ENCODE measurements at regions not wholly inside any gene's neighbourhood (a gene's known extent, or its start where the extent isn't known, plus 50 kb on each side); places are given as distances from the start of the nearest gene placed in this dataset.

DNA sequence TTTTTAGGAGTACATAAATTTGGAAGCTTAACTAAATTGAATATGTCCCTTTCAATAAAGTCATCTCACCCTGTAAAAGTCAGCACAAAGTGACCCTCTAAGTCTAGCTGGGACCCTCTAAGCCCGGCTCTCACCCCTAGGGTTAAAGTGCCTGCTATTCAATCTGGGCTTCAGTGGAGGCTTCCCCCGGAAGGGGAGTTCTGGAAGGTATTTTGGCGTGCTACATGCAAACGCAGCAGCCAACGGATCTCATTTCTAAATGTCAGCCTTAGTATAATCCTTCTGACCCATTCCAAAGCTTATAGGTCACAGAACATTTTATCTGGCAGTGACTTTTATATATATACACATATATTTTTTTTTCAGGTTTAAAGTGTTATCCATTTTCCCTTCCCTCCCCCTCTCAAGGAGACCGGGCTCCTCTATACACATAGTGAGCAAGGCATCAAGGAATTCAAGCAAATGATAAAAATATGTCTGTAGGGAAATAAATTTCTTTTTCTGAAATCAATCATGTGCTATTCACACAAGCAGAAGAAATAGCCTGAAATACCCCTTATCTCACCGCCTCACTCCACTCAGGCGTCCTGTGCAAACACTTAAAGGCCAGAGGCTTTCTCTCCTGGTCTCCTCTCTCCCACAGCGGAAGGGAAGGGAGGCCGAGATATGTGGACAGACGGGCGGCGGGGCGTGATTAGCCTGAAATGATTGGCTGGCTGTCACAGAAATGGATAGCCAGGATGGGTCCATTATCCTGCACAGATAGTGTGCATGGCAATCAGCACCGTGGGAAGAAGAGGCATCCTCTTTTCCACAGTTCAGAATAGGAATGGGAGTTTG, 301.7 kb downstream of the GALC start:
- TF ChIP-seq, protein P1, sequence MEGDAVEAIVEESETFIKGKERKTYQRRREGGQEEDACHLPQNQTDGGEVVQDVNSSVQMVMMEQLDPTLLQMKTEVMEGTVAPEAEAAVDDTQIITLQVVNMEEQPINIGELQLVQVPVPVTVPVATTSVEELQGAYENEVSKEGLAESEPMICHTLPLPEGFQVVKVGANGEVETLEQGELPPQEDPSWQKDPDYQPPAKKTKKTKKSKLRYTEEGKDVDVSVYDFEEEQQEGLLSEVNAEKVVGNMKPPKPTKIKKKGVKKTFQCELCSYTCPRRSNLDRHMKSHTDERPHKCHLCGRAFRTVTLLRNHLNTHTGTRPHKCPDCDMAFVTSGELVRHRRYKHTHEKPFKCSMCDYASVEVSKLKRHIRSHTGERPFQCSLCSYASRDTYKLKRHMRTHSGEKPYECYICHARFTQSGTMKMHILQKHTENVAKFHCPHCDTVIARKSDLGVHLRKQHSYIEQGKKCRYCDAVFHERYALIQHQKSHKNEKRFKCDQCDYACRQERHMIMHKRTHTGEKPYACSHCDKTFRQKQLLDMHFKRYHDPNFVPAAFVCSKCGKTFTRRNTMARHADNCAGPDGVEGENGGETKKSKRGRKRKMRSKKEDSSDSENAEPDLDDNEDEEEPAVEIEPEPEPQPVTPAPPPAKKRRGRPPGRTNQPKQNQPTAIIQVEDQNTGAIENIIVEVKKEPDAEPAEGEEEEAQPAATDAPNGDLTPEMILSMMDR (IDR thresholded peaks at IDR 0.05; ENCODE audit: poor library complexity) = no peak
- TF ChIP-seq EZH2phosphoT487 (IDR thresholded peaks at IDR 0.05; ENCODE audit: low read depth, severe bottlenecking, unreplicated experiment) = no peak
- H3K27me3 ChIP-seq = no peaks in the 10 kb centered on the region

DNA sequence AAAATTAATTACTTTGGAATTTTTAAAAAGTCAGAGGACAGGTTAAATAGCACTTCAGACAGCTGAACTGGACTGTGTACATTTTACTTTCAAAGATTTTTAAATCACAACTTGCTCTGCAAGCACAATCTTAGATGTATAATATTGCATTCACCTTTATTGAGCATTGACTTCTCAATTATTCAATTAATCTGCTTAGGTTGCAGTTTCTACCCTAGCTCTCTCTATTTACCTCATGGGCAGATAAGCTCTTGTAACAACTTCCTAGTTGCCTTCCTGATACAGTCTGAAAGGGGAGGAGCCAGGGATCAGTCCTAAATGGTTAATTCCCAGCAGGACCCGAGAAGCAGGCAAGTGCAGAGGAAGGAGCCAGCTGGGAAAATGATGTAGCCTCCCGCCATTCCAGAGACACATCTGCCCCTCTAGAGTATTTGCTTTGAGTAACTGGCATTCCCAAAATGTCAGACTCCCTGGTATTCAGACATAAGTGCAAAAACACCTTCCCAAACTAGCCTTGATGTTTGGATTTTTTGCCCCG, 302.8 kb downstream of the GALC start:
- Histone ChIP-seq H3K79me2 (no peaks in the 10 kb centered on the region), H3K9me3 (ENCODE audit: low read depth) (no peaks in the 10 kb centered on the region), H3K9me2 (replicated peaks; ENCODE audit: insufficient read depth) (no peaks in the 10 kb centered on the region), H3K36me3 (replicated peaks; ENCODE audit: insufficient read depth, low read depth) (no peaks in the 10 kb centered on the region), H3K4me1 (ENCODE audit: insufficient read depth) (peaks cover 14% of the 10 kb centered on the region), H4K20me1 (ENCODE audit: insufficient read depth, poor library complexity, severe bottlenecking) (no peaks in the 10 kb centered on the region), H3K4me2 (peak overlapping the region; percentile 67), H3K27ac (no peak overlapping the region), H3K4me3 (no peak overlapping the region), H2AFZ (peak overlapping the region; percentile 53), H3K27me3 (no peaks in the 10 kb centered on the region)
- 21% methylated on average over 3 of the region's 3 CpGs for WGBS (ENCODE audit: low lambda C conversion rate, missing lambda C conversion rate)
- DNase-seq (ENCODE audit: low spot score) = peak; percentile 54
- TF ChIP-seq, protein P1 (IDR thresholded peaks at IDR 0.05; ENCODE audit: poor library complexity) = no peak
- TF ChIP-seq EZH2 (IDR thresholded peaks at IDR 0.05; ENCODE audit: borderline replicate concordance) = no peak
- TF ChIP-seq EZH2phosphoT487 (IDR thresholded peaks at IDR 0.05; ENCODE audit: low read depth, severe bottlenecking, unreplicated experiment) = no peak

More for the DNA sequence above, 301.7 kb downstream of the GALC start:
- no peaks in the 10 kb centered on the region for H4K20me1 ChIP-seq (ENCODE audit: insufficient read depth, poor library complexity, severe bottlenecking)
- WGBS (ENCODE audit: low lambda C conversion rate, missing lambda C conversion rate) = 24% methylated on average over 15 of the region's 15 CpGs
- H3K4me3 ChIP-seq = no peak overlapping the region
- peak; percentile 39 for DNase-seq (ENCODE audit: low spot score)
- H3K79me2 ChIP-seq = no peaks in the 10 kb centered on the region
- no peaks in the 10 kb centered on the region for H3K9me3 ChIP-seq (ENCODE audit: low read depth)
- peak overlapping the region; percentile 15 for H2AFZ ChIP-seq
- no peak overlapping the region for H3K4me2 ChIP-seq
- peaks cover 14% of the 10 kb centered on the region for H3K4me1 ChIP-seq (ENCODE audit: insufficient read depth)
- no peaks in the 10 kb centered on the region for H3K9me2 ChIP-seq (replicated peaks; ENCODE audit: insufficient read depth)
- H3K36me3 ChIP-seq (replicated peaks; ENCODE audit: insufficient read depth, low read depth) = no peaks in the 10 kb centered on the region
- no peak overlapping the region for H3K27ac ChIP-seq

DNA sequence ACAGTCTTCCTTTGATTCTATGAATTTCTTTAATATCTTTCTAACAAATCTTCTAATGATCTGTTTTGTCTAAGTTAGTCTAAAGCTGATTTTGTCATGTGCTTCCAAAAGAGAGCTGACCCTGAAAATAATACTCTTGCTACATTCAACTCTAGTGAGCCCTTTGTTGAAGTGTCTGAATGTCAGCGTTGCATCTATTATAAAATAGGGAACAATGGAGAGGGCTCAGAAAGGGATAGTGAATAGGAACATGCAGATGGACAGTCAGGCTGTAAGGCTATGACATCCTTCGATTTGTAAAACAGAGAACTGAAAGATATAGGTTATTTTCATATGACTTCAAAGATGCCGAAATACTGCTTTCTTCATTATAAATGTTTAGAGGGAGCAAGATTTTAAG, 304.5 kb downstream of the GALC start:
- Histone ChIP-seq H3K27me3 (no peaks in the 10 kb centered on the region), H4K20me1 (ENCODE audit: insufficient read depth, poor library complexity, severe bottlenecking) (no peaks in the 10 kb centered on the region), H3K4me3 (no peak overlapping the region), H3K4me2 (no peak overlapping the region), H3K9me3 (ENCODE audit: low read depth) (no peaks in the 10 kb centered on the region), H2AFZ (no peak overlapping the region), H3K9me2 (replicated peaks; ENCODE audit: insufficient read depth) (no peaks in the 10 kb centered on the region), H3K4me1 (ENCODE audit: insufficient read depth) (peaks cover 14% of the 10 kb centered on the region), H3K79me2 (no peaks in the 10 kb centered on the region), H3K27ac (no peak overlapping the region), H3K36me3 (replicated peaks; ENCODE audit: insufficient read depth, low read depth) (no peaks in the 10 kb centered on the region)
- TF ChIP-seq EZH2phosphoT487 (IDR thresholded peaks at IDR 0.05; ENCODE audit: low read depth, severe bottlenecking, unreplicated experiment) = no peak
- TF ChIP-seq, protein P1 (IDR thresholded peaks at IDR 0.05; ENCODE audit: poor library complexity) = no peak
- TF ChIP-seq EZH2 (IDR thresholded peaks at IDR 0.05; ENCODE audit: borderline replicate concordance) = no peak
- 90% methylated on average over 3 of the region's 3 CpGs for WGBS (ENCODE audit: low lambda C conversion rate, missing lambda C conversion rate)
- DNase-seq (ENCODE audit: low spot score) = no peak

All from hepatocyte (in vitro differentiated cells).